Natural killer cell (primary cell): ENCODE measurements at regions not wholly inside any gene's neighbourhood (a gene's known extent, or its start where the extent isn't known, plus 50 kb on each side); places are given as distances from the start of the nearest gene placed in this dataset.

Source experiments
- ATAC-seq, 3 donors: fragments of 150-1000 bp in 2 of 3; fragments of 200-7000 bp in 1 of 3; cut with Tn5 transposase; 1 replicate in 1 of 3; 2 replicates in 2 of 3; pipeline ENCODE4 v1.10.0; 2021; ENCODE audit warnings: mild to moderate bottlenecking in 2 of 3, moderate library complexity in 2 of 3
- DNase-seq, 2 donors: peaks; one replicate each; pipeline versions ENCODE4 v3.0.0 to v3.0.0-alpha.2; 2013 to 2021; ENCODE audit warnings: mixed read lengths in 1 of 2
- H3K27ac ChIP-seq: one replicate; pipeline ENCODE4 v1.5.1; 2013; ENCODE audit warnings: mild to moderate bottlenecking, low read length
- H3K27me3 ChIP-seq: one replicate; pipeline ENCODE4 v1.6.1; 2013; ENCODE audit warnings: low read length; ENCODE audit not compliant: control insufficient read depth, insufficient read depth
- H3K36me3 ChIP-seq: one replicate; pipeline ENCODE4 v1.6.1; 2013; ENCODE audit warnings: low read length; ENCODE audit not compliant: control insufficient read depth, insufficient read depth
- H3K4me1 ChIP-seq: one replicate; pipeline ENCODE4 v1.6.1; 2013; ENCODE audit warnings: low read length; ENCODE audit not compliant: control insufficient read depth, insufficient read depth
- H3K4me3 ChIP-seq: one replicate; pipeline ENCODE4 v1.5.1; 2013; ENCODE audit warnings: low read length
- H3K9me3 ChIP-seq: one replicate; pipeline ENCODE4 v1.6.1; 2013; ENCODE audit warnings: low read length; ENCODE audit not compliant: control insufficient read depth, insufficient read depth
- H3K27ac Mint-ChIP-seq, 2 donors: one replicate each; pipeline ENCODE4 v1.8.0; 2022; ENCODE audit warnings: mild to moderate bottlenecking in 2 of 2, mixed read lengths in 2 of 2, moderate library complexity in 1 of 2
- H3K27me3 Mint-ChIP-seq, 2 donors: one replicate each; pipeline ENCODE4 v1.8.0; 2022; ENCODE audit warnings: low read depth in 2 of 2, mixed read lengths in 2 of 2
- H3K36me3 Mint-ChIP-seq: one replicate; pipeline ENCODE4 v1.8.0; 2022; ENCODE audit warnings: mixed read lengths
- H3K4me1 Mint-ChIP-seq, 2 donors: one replicate each; pipeline ENCODE4 v1.8.0; 2022; ENCODE audit warnings: mixed read lengths in 2 of 2
- H3K4me3 Mint-ChIP-seq: one replicate; pipeline ENCODE4 v1.8.0; 2022; ENCODE audit warnings: mild to moderate bottlenecking, moderate library complexity, mixed read lengths
- H3K9me3 Mint-ChIP-seq, 2 donors: one replicate each; pipeline ENCODE4 v1.8.0; 2022; ENCODE audit warnings: mixed read lengths in 2 of 2
- WGBS: methylation state at CpG from one replicate; pipeline ENCODE4 v1.1.7; 2013; ENCODE audit warnings: missing lambda C conversion rate; ENCODE audit not compliant: insufficient coverage; 5-methylcytosine and 5-hydroxymethylcytosine counted together
- intact Hi-C: fragments of 100-400 bp; cut with micrococcal nuclease; formaldehyde crosslinking; loops from one replicate; pipeline ENCODE4 v1.14.2; 2022
- TF ChIP-seq, protein P1 (sequence below): fragments of 200-600 bp; IDR thresholded peaks from one replicate; pipeline ENCODE4 v1.8.0; 2022; ENCODE audit warnings: antibody characterized with exemption

DNA sequence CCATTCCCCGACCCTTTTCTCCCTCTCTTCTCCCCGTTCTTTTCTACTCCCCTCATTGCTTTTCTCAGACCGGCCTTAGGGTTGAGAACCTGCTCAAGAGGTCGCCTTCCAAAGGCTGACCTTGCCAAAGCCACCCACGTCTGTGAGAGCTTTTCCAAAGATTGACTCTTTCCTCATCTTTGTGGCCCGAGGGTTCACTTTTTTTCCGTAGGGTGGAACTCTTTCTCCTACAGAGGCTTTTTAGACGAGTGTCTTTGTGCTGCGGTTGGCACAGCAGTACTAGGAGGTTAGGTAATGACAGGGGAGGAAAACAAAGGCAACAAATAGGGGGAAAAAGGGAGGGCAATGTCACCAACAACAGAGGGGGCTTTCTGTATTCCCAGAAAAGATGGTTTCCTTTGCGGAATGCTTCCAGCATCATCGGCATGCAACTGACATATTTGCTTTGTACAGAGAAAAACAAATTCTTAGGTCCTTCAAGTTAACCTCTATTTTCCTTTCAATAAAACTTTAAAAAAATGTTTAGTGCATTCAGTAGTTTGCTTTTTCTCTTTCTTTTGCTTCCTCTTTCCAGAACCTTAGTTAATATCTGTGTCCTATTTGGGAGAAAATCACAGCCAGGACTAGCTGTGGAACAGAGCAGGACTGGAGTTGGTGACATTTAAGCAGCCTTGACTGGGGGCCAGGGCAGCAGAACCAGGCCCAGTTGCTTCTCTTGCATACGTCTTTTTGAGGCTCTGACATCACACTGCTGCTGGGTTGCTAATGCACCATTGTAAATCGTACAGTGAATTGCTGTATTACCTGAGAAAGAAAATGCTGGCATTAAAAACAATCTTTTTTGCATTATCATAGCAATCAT lies 188.1 kb upstream of the FANCL start:
- no peak overlapping the region for H3K27ac ChIP-seq
- Mint-ChIP-seq H3K27ac (no peak overlapping the region), H3K4me3 (peak overlapping the region; percentile 49), H3K4me1 (no peaks in the 10 kb centered on the region), H3K9me3 (peaks cover 0 to 2% of the 10 kb centered on the region in 2 donors), H3K27me3 (peaks cover 22 to 48% of the 10 kb centered on the region in 2 donors), H3K36me3 (no peaks in the 10 kb centered on the region)
- intact Hi-C loops, result no loop called here
- H3K4me3 ChIP-seq, result no peak overlapping the region
- H3K27me3 ChIP-seq, result peaks cover 5% of the 10 kb centered on the region
- TF ChIP-seq, protein P1, sequence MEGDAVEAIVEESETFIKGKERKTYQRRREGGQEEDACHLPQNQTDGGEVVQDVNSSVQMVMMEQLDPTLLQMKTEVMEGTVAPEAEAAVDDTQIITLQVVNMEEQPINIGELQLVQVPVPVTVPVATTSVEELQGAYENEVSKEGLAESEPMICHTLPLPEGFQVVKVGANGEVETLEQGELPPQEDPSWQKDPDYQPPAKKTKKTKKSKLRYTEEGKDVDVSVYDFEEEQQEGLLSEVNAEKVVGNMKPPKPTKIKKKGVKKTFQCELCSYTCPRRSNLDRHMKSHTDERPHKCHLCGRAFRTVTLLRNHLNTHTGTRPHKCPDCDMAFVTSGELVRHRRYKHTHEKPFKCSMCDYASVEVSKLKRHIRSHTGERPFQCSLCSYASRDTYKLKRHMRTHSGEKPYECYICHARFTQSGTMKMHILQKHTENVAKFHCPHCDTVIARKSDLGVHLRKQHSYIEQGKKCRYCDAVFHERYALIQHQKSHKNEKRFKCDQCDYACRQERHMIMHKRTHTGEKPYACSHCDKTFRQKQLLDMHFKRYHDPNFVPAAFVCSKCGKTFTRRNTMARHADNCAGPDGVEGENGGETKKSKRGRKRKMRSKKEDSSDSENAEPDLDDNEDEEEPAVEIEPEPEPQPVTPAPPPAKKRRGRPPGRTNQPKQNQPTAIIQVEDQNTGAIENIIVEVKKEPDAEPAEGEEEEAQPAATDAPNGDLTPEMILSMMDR, result no peak
- peaks cover 5% of the 10 kb centered on the region for H3K4me1 ChIP-seq
- no peak for DNase-seq
- H3K9me3 ChIP-seq, result no peaks in the 10 kb centered on the region
- no peak for ATAC-seq
- H3K36me3 ChIP-seq, result no peaks in the 10 kb centered on the region
- 52% methylated on average over 13 of the region's 13 CpGs for WGBS

DNA sequence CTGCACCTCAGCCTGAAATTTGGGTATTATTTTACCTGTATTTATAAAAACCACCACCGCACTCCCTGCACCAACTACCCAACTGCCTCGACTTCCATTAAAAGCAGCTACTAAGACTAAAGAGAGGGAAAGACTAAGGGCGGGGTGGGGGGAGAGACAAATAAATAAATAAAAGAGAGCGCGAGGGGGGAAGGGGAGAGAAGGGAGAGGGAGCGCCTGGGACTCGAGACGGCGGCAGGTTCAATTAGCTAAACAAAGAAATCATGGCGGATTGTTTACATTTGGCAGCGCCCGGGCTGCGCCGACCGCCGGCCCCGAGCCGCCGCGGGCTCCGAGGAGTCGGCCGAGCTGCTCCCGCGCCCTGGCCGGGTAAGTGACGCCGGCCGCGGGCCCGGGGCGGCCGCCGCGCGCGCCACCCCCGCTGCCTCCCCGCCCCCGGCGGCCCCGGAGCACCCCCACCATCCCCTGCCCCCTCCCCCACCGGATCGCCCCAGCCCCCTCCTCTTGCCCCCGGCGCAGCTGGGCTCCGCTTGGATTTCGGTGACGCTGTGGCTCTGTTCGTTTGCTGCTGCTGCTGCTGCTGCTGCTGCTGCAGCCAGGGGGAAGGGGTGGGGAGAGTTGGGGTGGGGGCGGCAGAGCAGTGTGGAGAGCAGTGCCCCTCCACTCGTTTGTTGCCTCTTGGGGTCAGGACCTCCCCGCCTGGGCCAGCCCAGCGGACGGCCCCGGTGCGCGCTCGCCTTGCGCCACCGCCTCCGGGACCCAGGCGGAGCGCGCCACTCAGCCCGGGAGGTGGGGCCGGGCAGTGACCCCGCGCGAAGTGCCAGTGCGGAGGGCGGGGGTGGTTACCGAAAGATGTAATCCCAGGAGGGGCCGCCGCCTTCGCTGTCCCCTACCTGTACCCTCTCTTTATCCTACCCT lies 187.2 kb upstream of the FANCL start:
- Histone ChIP-seq H3K36me3 (no peaks in the 10 kb centered on the region), H3K27ac (no peak overlapping the region), H3K27me3 (peaks cover 5% of the 10 kb centered on the region), H3K9me3 (no peaks in the 10 kb centered on the region), H3K4me1 (peaks cover 5% of the 10 kb centered on the region), H3K4me3 (no peak overlapping the region)
- Mint-ChIP-seq H3K4me1 (no peaks in the 10 kb centered on the region), H3K9me3 (peaks cover 0 to 2% of the 10 kb centered on the region in 2 donors), H3K36me3 (no peaks in the 10 kb centered on the region), H3K27me3 (peaks cover 22 to 48% of the 10 kb centered on the region in 2 donors), H3K4me3 (no peak overlapping the region), H3K27ac (no peak overlapping the region)
- TF ChIP-seq, protein P1, result no peak
- under 1% methylated on average over 66 of the region's 76 CpGs for WGBS
- intact Hi-C loops, result no loop called here
- ATAC-seq (no peak), DNase-seq (no peak)

DNA sequence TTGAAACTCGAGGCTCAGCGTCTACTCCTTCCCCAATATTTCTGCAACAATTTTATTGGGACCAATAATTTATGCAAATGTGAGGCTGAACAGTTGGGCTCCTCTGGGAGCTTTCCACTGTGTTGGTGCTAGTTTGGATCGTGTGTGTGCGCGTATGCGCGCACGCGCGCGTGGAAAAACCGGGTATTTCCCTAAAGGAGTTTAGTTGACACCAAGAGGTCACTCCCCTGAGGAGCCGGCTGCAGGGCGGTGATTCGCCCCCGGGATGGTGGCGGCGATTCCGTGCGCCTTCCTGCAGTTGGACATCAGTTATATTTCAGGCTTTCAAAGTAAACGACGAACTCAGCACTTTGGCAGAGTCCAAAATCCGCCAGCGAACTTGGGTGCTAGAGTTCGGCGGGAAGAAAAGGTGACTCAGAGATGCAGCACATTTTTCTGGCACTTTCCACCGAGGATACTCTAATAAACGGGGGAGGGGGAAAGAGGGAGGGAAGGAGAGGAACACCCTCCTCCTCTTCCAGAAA lies 186.5 kb upstream of the FANCL start:
- H3K4me3 ChIP-seq, result no peak overlapping the region
- Mint-ChIP-seq H3K27me3 (peaks cover 22 to 48% of the 10 kb centered on the region in 2 donors), H3K4me3 (no peak overlapping the region), H3K27ac (no peak overlapping the region), H3K36me3 (no peaks in the 10 kb centered on the region), H3K9me3 (peaks cover 0 to 2% of the 10 kb centered on the region in 2 donors), H3K4me1 (no peaks in the 10 kb centered on the region)
- peaks cover 5% of the 10 kb centered on the region for H3K4me1 ChIP-seq
- intact Hi-C loops, result no loop called here
- DNase-seq (no peak), ATAC-seq (no peak)
- no peaks in the 10 kb centered on the region for H3K36me3 ChIP-seq
- 1% methylated on average over 26 of the region's 28 CpGs for WGBS
- H3K27ac ChIP-seq, result no peak overlapping the region
- TF ChIP-seq, protein P1, result no peak
- H3K9me3 ChIP-seq, result no peaks in the 10 kb centered on the region
- peaks cover 5% of the 10 kb centered on the region for H3K27me3 ChIP-seq
